ENCODE measurements at regions not wholly inside any gene's neighbourhood (a gene's known extent, or its start where the extent isn't known, plus 50 kb on each side); places are given as distances from the start of the nearest gene placed in this dataset.

DNA sequence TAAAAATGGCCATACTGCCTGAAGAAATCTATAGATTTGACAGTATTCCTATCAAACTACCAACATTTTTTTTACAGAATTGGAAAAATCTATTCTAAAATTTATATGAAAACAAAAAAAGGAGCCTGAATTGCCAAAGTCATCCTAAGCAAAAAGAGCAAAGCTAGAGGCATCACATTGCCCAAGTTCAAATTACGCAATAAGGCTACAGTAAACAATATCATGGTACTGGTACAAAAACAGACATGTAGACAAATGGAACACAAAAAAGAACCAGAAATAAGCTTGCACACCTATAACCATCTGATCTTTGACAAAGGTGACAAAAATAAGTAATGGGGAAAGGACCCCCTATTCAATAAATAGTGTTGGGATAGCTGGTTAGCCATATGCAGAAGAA is 50.2 kb upstream of the THSD7B start:
- Histone ChIP-seq H3K9me1 (ENCODE audit: control insufficient read depth, extremely low read depth, insufficient read depth, low read length) (no peaks in the 10 kb centered on the region), H4K20me1 (ENCODE audit: control insufficient read depth, extremely low read depth, insufficient read depth, low read length) (no peaks in the 10 kb centered on the region), H3K9ac (ENCODE audit: control insufficient read depth, extremely low read depth, insufficient read depth, low read length) (no peak overlapping the region), H3K9me3 (ENCODE audit: control insufficient read depth, low read depth, low read length) (no peaks in the 10 kb centered on the region), H3K36me3 (ENCODE audit: control insufficient read depth in 2 of 2, extremely low read depth in 1 of 2, insufficient read depth in 2 of 2, low read length in 2 of 2) (no peaks in the 10 kb centered on the region), H2AFZ (ENCODE audit: control insufficient read depth, low read length) (no peak overlapping the region), H3K79me2 (ENCODE audit: control insufficient read depth, insufficient read depth, low read length) (no peaks in the 10 kb centered on the region), H3K27me3 (ENCODE audit: control insufficient read depth, extremely low read depth, insufficient read depth, low read length) (no peaks in the 10 kb centered on the region), H3K4me3 (ENCODE audit: control insufficient read depth in 2 of 3, extremely low read depth in 1 of 3, insufficient read depth in 2 of 3, low read depth in 1 of 3, low read length in 3 of 3) (no peak overlapping the region), H3K4me1 (ENCODE audit: control insufficient read depth, extremely low read depth, insufficient read depth, low read length) (no peaks in the 10 kb centered on the region), H3K27ac (ENCODE audit: control insufficient read depth, insufficient read depth, low read length) (no peak overlapping the region), H3K4me2 (ENCODE audit: control insufficient read depth, extremely low read depth, insufficient read depth, low read depth, low read length) (no peak overlapping the region)
- DNase-seq (ENCODE audit: low read depth, low spot score) (no peak), FAIRE-seq (no peak)
- TF ChIP-seq EZH2 (IDR thresholded peaks at IDR 0.05; ENCODE audit: low read length), result no peak
- TF ChIP-seq, protein P1, sequence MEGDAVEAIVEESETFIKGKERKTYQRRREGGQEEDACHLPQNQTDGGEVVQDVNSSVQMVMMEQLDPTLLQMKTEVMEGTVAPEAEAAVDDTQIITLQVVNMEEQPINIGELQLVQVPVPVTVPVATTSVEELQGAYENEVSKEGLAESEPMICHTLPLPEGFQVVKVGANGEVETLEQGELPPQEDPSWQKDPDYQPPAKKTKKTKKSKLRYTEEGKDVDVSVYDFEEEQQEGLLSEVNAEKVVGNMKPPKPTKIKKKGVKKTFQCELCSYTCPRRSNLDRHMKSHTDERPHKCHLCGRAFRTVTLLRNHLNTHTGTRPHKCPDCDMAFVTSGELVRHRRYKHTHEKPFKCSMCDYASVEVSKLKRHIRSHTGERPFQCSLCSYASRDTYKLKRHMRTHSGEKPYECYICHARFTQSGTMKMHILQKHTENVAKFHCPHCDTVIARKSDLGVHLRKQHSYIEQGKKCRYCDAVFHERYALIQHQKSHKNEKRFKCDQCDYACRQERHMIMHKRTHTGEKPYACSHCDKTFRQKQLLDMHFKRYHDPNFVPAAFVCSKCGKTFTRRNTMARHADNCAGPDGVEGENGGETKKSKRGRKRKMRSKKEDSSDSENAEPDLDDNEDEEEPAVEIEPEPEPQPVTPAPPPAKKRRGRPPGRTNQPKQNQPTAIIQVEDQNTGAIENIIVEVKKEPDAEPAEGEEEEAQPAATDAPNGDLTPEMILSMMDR (optimal IDR thresholded peaks at IDR 0.05 in 1 of 3, IDR thresholded peaks at IDR 0.05 in 1 of 3, conservative IDR thresholded peaks at IDR 0.05 in 1 of 3; ENCODE audit: extremely low read depth in 1 of 3, insufficient read depth in 2 of 3, low read length in 3 of 3), result no peak
- dilution Hi-C loops (cut with MboI; ENCODE audit: extremely low pct_ligation_motif_present, low sequenced_read_pairs), result no loop called here

DNA sequence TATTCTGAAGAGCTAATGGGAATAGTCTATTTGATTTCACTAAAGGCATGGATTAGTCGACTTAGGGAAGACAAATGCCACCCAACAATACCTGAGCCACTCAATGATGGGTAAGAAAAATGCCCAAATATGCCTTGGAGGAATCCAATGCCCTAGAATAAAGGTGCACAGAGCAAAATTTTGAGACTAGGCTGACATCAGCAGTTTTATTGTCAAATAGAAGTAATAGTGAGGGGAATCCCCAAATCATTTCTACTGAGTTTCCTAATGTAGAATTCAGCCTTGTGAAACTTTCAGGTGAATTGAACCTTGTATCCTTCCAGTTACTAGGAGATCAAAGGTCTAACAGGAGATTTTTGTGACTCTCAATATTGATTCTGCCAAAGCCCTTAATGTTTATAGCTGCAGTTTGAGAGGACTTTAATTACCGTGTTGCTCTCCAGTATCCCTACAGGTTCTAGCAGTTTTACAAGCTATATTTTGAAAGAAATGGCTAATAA is 50.8 kb upstream of the THSD7B start:
- no peaks in the 10 kb centered on the region for H3K79me2 ChIP-seq (ENCODE audit: control insufficient read depth, insufficient read depth, low read length)
- H3K4me3 ChIP-seq (ENCODE audit: control insufficient read depth in 2 of 3, extremely low read depth in 1 of 3, insufficient read depth in 2 of 3, low read depth in 1 of 3, low read length in 3 of 3), result no peak overlapping the region
- H2AFZ ChIP-seq (ENCODE audit: control insufficient read depth, low read length), result no peak overlapping the region
- no peaks in the 10 kb centered on the region for H3K36me3 ChIP-seq (ENCODE audit: control insufficient read depth in 2 of 2, extremely low read depth in 1 of 2, insufficient read depth in 2 of 2, low read length in 2 of 2)
- H3K9me1 ChIP-seq (ENCODE audit: control insufficient read depth, extremely low read depth, insufficient read depth, low read length), result no peaks in the 10 kb centered on the region
- TF ChIP-seq, protein P1 (optimal IDR thresholded peaks at IDR 0.05 in 1 of 3, IDR thresholded peaks at IDR 0.05 in 1 of 3, conservative IDR thresholded peaks at IDR 0.05 in 1 of 3; ENCODE audit: extremely low read depth in 1 of 3, insufficient read depth in 2 of 3, low read length in 3 of 3), result no peak
- no peak for TF ChIP-seq EZH2 (IDR thresholded peaks at IDR 0.05; ENCODE audit: low read length)
- H3K27ac ChIP-seq (ENCODE audit: control insufficient read depth, insufficient read depth, low read length), result no peak overlapping the region
- H3K9ac ChIP-seq (ENCODE audit: control insufficient read depth, extremely low read depth, insufficient read depth, low read length), result no peak overlapping the region
- no peaks in the 10 kb centered on the region for H3K9me3 ChIP-seq (ENCODE audit: control insufficient read depth, low read depth, low read length)
- no peak for DNase-seq (ENCODE audit: low read depth, low spot score)
- H3K27me3 ChIP-seq (ENCODE audit: control insufficient read depth, extremely low read depth, insufficient read depth, low read length), result no peaks in the 10 kb centered on the region
- dilution Hi-C loops (cut with MboI; ENCODE audit: extremely low pct_ligation_motif_present, low sequenced_read_pairs), result no loop called here
- no peak for FAIRE-seq
- no peaks in the 10 kb centered on the region for H3K4me1 ChIP-seq (ENCODE audit: control insufficient read depth, extremely low read depth, insufficient read depth, low read length)
- no peak overlapping the region for H3K4me2 ChIP-seq (ENCODE audit: control insufficient read depth, extremely low read depth, insufficient read depth, low read depth, low read length)
- H4K20me1 ChIP-seq (ENCODE audit: control insufficient read depth, extremely low read depth, insufficient read depth, low read length), result no peaks in the 10 kb centered on the region

Data from keratinocyte (primary cell).